H9 (cell line): ENCODE measurements at regions not wholly inside any gene's neighbourhood (a gene's known extent, or its start where the extent isn't known, plus 50 kb on each side); places are given as distances from the start of the nearest gene placed in this dataset.
"Not testable (repeated sequence)": the region's sequence is repeated elsewhere in the genome, so short reads cannot be mapped to it uniquely, and the experiment has no call there.

Experiments
- DNase-seq: peaks from one replicate; pipeline ENCODE4 v3.0.0-alpha.2; 2017
- H2AFZ ChIP-seq: one replicate; pipeline ENCODE4 v1.6.1; 2013; ENCODE audit warnings: mild to moderate bottlenecking, low read length, control low read depth, moderate library complexity
- H2AK5ac ChIP-seq: 2 replicates; pipeline ENCODE4 v1.6.1; 2013; ENCODE audit warnings: low read length, control low read depth, mixed read lengths; ENCODE audit not compliant: insufficient read length
- H2BK120ac ChIP-seq: one replicate; pipeline ENCODE4 v1.6.1; 2013; ENCODE audit warnings: low read depth, mild to moderate bottlenecking, low read length, control low read depth, inconsistent platforms; ENCODE audit not compliant: poor library complexity, severe bottlenecking
- H2BK12ac ChIP-seq: 2 replicates; pipeline ENCODE4 v1.6.1; 2013; ENCODE audit warnings: low read length, control low read depth, mixed read lengths, low read depth; ENCODE audit not compliant: insufficient read length
- H2BK15ac ChIP-seq: 2 replicates; pipeline ENCODE4 v1.6.1; 2013; ENCODE audit warnings: low read depth, low read length, control low read depth
- H2BK20ac ChIP-seq: one replicate; pipeline ENCODE4 v1.6.1; 2013; ENCODE audit warnings: low read depth, mild to moderate bottlenecking, low read length, control low read depth, inconsistent platforms; ENCODE audit not compliant: poor library complexity, severe bottlenecking
- H2BK5ac ChIP-seq: 2 replicates; pipeline ENCODE4 v1.6.1; 2013; ENCODE audit warnings: low read length, control low read depth, mixed read lengths; ENCODE audit not compliant: insufficient read length
- H3K14ac ChIP-seq: 2 replicates; pipeline ENCODE4 v1.6.1; 2013; ENCODE audit warnings: low read length, control low read depth; ENCODE audit not compliant: insufficient read depth
- H3K18ac ChIP-seq: 2 replicates; pipeline ENCODE4 v1.6.1; 2013; ENCODE audit warnings: low read depth, mild to moderate bottlenecking, mixed read lengths, low read length, control low read depth; ENCODE audit not compliant: insufficient read length
- H3K23ac ChIP-seq: 2 replicates; pipeline ENCODE4 v1.6.1; 2013; ENCODE audit warnings: low read length, control low read depth, mixed read lengths, low read depth; ENCODE audit not compliant: insufficient read length
- H3K23me2 ChIP-seq: 2 replicates; pipeline ENCODE4 v1.6.1; 2013; ENCODE audit warnings: low read depth, mild to moderate bottlenecking, mixed read lengths, low read length, control low read depth; ENCODE audit not compliant: insufficient read length, poor library complexity, severe bottlenecking
- H3K27ac ChIP-seq: 2 replicates; pipeline ENCODE4 v1.5.1; 2013; ENCODE audit warnings: low read length, control low read depth, mixed read lengths, low read depth; ENCODE audit not compliant: insufficient read length
- H3K27me3 ChIP-seq: 2 replicates; pipeline ENCODE4 v1.6.1; 2013; ENCODE audit warnings: low read length, control low read depth, inconsistent platforms; ENCODE audit not compliant: insufficient read depth
- H3K4ac ChIP-seq: 2 replicates; pipeline ENCODE4 v1.6.1; 2013; ENCODE audit warnings: low read depth, mild to moderate bottlenecking, control low read depth, inconsistent platforms, low read length, moderate library complexity
- H3K4me1 ChIP-seq: 2 replicates; pipeline ENCODE4 v1.6.1; 2013; ENCODE audit warnings: low read length, control low read depth, inconsistent platforms; ENCODE audit not compliant: insufficient read depth
- H3K4me2 ChIP-seq: 2 replicates; pipeline ENCODE4 v1.6.1; 2013; ENCODE audit warnings: low read length, control low read depth, mixed read lengths; ENCODE audit not compliant: insufficient read length, insufficient read depth
- H3K56ac ChIP-seq: 2 replicates; pipeline ENCODE4 v1.6.1; 2013; ENCODE audit warnings: low read depth, mild to moderate bottlenecking, mixed read lengths, low read length, control low read depth; ENCODE audit not compliant: insufficient read length
- H3K79me1 ChIP-seq: 2 replicates; pipeline ENCODE4 v1.6.1; 2013; ENCODE audit warnings: low read depth, mild to moderate bottlenecking, moderate library complexity, low read length, control low read depth, inconsistent platforms; ENCODE audit not compliant: insufficient read depth, poor library complexity, severe bottlenecking
- H3K79me2 ChIP-seq: 2 replicates; pipeline ENCODE4 v1.6.1; 2013; ENCODE audit warnings: low read length, control low read depth, inconsistent platforms; ENCODE audit not compliant: insufficient read depth
- H3K9ac ChIP-seq: 2 replicates; pipeline ENCODE4 v1.6.1; 2013; ENCODE audit warnings: low read length, control low read depth, mixed read lengths; ENCODE audit not compliant: insufficient read length; ENCODE audit errors: extremely low read depth
- H3K9me3 ChIP-seq: one replicate; pipeline ENCODE4 v1.6.1; 2013; ENCODE audit warnings: low read depth, low read length, inconsistent platforms; ENCODE audit not compliant: control insufficient read depth
- H3T11ph ChIP-seq: one replicate; pipeline ENCODE4 v1.6.1; 2013; ENCODE audit warnings: mild to moderate bottlenecking, low read length, control low read depth, inconsistent platforms
- H4K20me1 ChIP-seq: one replicate; pipeline ENCODE4 v1.6.1; 2013; ENCODE audit not compliant: control insufficient read depth, insufficient read length, insufficient read depth
- H4K5ac ChIP-seq: 2 replicates; pipeline ENCODE4 v1.6.1; 2013; ENCODE audit warnings: low read depth, mild to moderate bottlenecking, mixed read lengths, low read length, control low read depth; ENCODE audit not compliant: insufficient read length
- H4K8ac ChIP-seq: replicated peaks from 2 replicates; pipeline ENCODE4 v1.6.1; 2013; ENCODE audit warnings: low read length, control low read depth, mixed read lengths, low read depth; ENCODE audit not compliant: insufficient read length
- H4K91ac ChIP-seq: 2 replicates; pipeline ENCODE4 v1.6.1; 2013; ENCODE audit warnings: low read depth, mild to moderate bottlenecking, moderate library complexity, mixed read lengths, low read length, control low read depth; ENCODE audit not compliant: insufficient read length
- H3K27ac Mint-ChIP-seq, 3 experiments: 2 replicates in 2 of 3; 3 replicates in 1 of 3; pipeline ENCODE4 v1.8.0; 2020 to 2021; ENCODE audit warnings: mixed read lengths in 3 of 3, mild to moderate bottlenecking in 1 of 3, moderate library complexity in 1 of 3
- H3K27me3 Mint-ChIP-seq: 2 replicates; pipeline ENCODE4 v1.8.0; 2021; ENCODE audit warnings: low read depth, mild to moderate bottlenecking, moderate library complexity, mixed read lengths
- H3K36me3 Mint-ChIP-seq, 3 experiments: 2 replicates in 2 of 3; 3 replicates in 1 of 3; pipeline ENCODE4 v1.8.0; 2020 to 2021; ENCODE audit warnings: low read depth in 3 of 3, mixed read lengths in 3 of 3; ENCODE audit not compliant: insufficient read depth in 1 of 3
- H3K4me1 Mint-ChIP-seq, 2 experiments: 2 replicates each; pipeline ENCODE4 v1.8.0; 2020; ENCODE audit warnings: mixed read lengths in 2 of 2
- H3K4me3 Mint-ChIP-seq, 2 experiments: 2 replicates in 1 of 2; 3 replicates in 1 of 2; pipeline ENCODE4 v1.8.0; 2020 to 2021; ENCODE audit warnings: mild to moderate bottlenecking in 2 of 2, mixed read lengths in 2 of 2, moderate library complexity in 1 of 2
- H3K9me3 Mint-ChIP-seq, 2 experiments: 2 replicates in 1 of 2; 3 replicates in 1 of 2; pipeline ENCODE4 v1.8.0; 2020; ENCODE audit warnings: mild to moderate bottlenecking in 2 of 2, mixed read lengths in 2 of 2, moderate library complexity in 1 of 2
- WGBS: extraction: QIAGEN DNeasy Blood & Tissue Kit; methylation state at CpG from one replicate; pipeline ENCODE4 v1.1.7; 2013; ENCODE audit warnings: missing lambda C conversion rate, low lambda C conversion rate, mixed read lengths; ENCODE audit not compliant: insufficient read length; ENCODE audit errors: extremely low coverage; 5-methylcytosine and 5-hydroxymethylcytosine counted together

DNA sequence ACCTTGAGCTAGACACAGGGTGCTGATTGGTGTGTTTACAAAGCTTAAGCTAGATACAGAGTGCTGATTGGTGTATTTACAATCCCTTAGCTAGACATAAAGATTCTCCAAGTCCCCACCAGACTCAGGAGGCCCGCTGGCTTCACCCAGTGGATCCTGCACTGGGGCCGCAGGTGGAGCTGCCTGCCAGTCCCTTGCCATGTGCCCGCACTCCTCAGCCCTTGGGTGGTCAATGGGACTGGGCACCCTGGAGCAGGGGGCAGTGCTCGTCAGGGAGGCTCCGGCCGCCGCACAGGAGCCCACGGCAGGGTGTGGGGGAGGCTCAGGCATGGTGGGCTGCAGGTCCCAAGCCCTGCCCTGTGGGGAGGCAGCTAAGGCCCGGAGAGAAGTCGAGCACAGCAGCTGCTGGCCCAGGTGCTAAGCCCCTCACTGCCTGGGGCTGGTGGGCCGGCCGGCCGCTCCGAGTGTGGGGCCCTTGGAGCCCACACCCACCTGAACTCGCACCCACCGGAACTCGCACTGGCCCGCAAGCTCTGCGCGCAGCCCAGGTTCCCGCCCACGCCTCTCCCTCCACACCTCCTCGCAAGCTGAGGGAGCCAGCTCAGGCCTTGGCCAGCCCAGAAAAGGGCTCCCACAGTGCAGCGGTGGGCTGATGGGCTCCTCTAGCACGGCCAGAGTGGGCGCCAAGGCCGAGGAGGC is 169.1 kb upstream of the ARSJ start:
- H2BK12ac ChIP-seq, H3K9me3 ChIP-seq, H3K23me2 ChIP-seq, DNase-seq, H3K79me2 ChIP-seq, H3K9ac ChIP-seq, H3T11ph ChIP-seq, H3K27ac ChIP-seq, H4K5ac ChIP-seq, H3K27me3 Mint-ChIP-seq, H3K4me3 Mint-ChIP-seq, H3K23ac ChIP-seq, H3K18ac ChIP-seq, H3K27me3 ChIP-seq, H3K4me1 Mint-ChIP-seq, H3K4ac ChIP-seq, H2BK15ac ChIP-seq, H3K56ac ChIP-seq, H2BK5ac ChIP-seq, H3K9me3 Mint-ChIP-seq, H4K20me1 ChIP-seq, H2AK5ac ChIP-seq, H3K79me1 ChIP-seq, H2AFZ ChIP-seq, H3K4me1 ChIP-seq, H3K36me3 Mint-ChIP-seq, H2BK120ac ChIP-seq, H3K27ac Mint-ChIP-seq, H4K91ac ChIP-seq, H3K4me2 ChIP-seq, H2BK20ac ChIP-seq, H3K14ac ChIP-seq, H4K8ac ChIP-seq: not testable (repeated sequence)
- WGBS: no CpG with 5 or more reads among the region's 27 CpGs
